Stomach (tissue), 8 donors: ENCODE measurements at regions not wholly inside any gene's neighbourhood (a gene's known extent, or its start where the extent isn't known, plus 50 kb on each side); places are given as distances from the start of the nearest gene placed in this dataset.
A peak's percentile ranks its signal among the peaks of the same experiment; 100 is the strongest.

Source experiments
- DNase-seq, 2 donors: peaks; one replicate each; pipeline versions ENCODE4 v3.0.0 to v3.0.0-alpha.2; 2013 to 2019
- H3K27ac ChIP-seq, 5 donors: fragments of 200-600 bp in 4 of 5; sonication (generic) in 4 of 5; one replicate each; pipeline ENCODE4 v1.5.1; 2013 to 2019; ENCODE audit warnings: mild to moderate bottlenecking in 1 of 5, moderate library complexity in 1 of 5
- H3K27me3 ChIP-seq, 3 donors: fragments of 200-600 bp; sonication (generic); one replicate each; pipeline ENCODE4 v1.5.1; 2017 to 2019; ENCODE audit warnings: mixed run types in 1 of 3
- H3K36me3 ChIP-seq, 4 donors: fragments of 200-600 bp; sonication (generic); 1 replicate in 3 of 4; 2 replicates in 1 of 4; pipeline ENCODE4 v1.5.1; 2016 to 2019
- H3K4me1 ChIP-seq, 4 donors: fragments of 200-600 bp; sonication (generic); one replicate each; pipeline ENCODE4 v1.5.1; 2016 to 2019
- H3K4me3 ChIP-seq, 4 donors: fragments of 200-600 bp; sonication (generic) in 3 of 4; one replicate each; pipeline ENCODE4 v1.5.1; 2016 to 2019; ENCODE audit warnings: mild to moderate bottlenecking in 1 of 4
- H3K9me3 ChIP-seq, 4 donors: fragments of 200-600 bp; sonication (generic); one replicate each; pipeline ENCODE4 v1.5.1; 2016 to 2019
- EP300 ChIP-seq: sonication (generic); formaldehyde crosslinking; IDR thresholded peaks from one replicate; pipeline ENCODE4 v1.6.1; 2017; ENCODE audit warnings: antibody characterized with exemption
- POLR2A ChIP-seq, 4 donors: fragments of 450-650 bp; IDR thresholded peaks; one replicate each; pipeline ENCODE4 v1.6.1; 2016; ENCODE audit warnings: antibody characterized with exemption in 4 of 4, control low read depth in 2 of 4, mild to moderate bottlenecking in 1 of 4, moderate library complexity in 1 of 4
- POLR2AphosphoS5 ChIP-seq, 3 donors: sonication (generic); formaldehyde crosslinking; IDR thresholded peaks; one replicate each; pipeline ENCODE4 v1.6.1; 2016; ENCODE audit warnings: antibody characterized with exemption in 3 of 3
- WGBS, 5 donors: extraction: QIAGEN DNeasy Blood & Tissue Kit in 3 of 5; methylation state at CpG; one replicate each; pipeline versions ENCODE4 v1.1.5 to v1.1.7; 2013 to 2018; 5-methylcytosine and 5-hydroxymethylcytosine counted together
- intact Hi-C: fragments of 100-400 bp; cut with DNase I; formaldehyde crosslinking; loops from one replicate; pipeline ENCODE4 v1.15.1; 2023; ENCODE audit warnings: low total_unique reads
- TF ChIP-seq, protein P1 (sequence below), 7 experiments: fragments of 450-650 bp in 4 of 7; fragments of 200-600 bp in 3 of 7; sonication (generic) in 3 of 7; IDR thresholded peaks; one replicate each; pipeline ENCODE4 v1.5.1; 2016 to 2019; ENCODE audit warnings: antibody characterized with exemption in 7 of 7, control low read depth in 2 of 7, mild to moderate bottlenecking in 1 of 7
- donor health status: healthy with polysubstance abuse.
- donor health status: Bipolar disorder and iron deficiency.
- donor health status: healthy.

DNA sequence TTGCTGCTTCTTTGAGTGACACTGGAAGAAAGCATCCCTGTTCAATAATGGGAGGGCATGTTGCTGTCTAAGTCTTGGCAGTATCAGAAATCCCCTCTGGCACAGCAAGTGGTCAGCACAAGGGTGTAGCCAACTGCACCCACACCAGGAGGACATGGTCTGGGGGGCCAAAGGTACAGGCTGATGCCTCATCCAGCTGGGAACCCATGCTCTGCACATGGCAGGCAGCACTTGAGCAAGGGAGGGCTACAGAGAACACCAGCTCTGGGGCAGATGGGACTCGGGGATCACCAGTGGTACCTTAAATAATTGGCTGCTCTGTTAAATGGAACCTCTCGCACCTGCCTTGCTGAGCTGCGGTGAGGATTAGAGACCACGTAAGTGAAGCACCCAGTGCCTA, 265.2 kb downstream of the SYK start:
- intact Hi-C loops: no loop called here
- no peaks in the 10 kb centered on the region for H3K36me3 ChIP-seq
- TF ChIP-seq POLR2AphosphoS5 (IDR thresholded peaks at IDR 0.05): no peak
- no peak for TF ChIP-seq POLR2A (IDR thresholded peaks at IDR 0.05)
- TF ChIP-seq, protein P1, sequence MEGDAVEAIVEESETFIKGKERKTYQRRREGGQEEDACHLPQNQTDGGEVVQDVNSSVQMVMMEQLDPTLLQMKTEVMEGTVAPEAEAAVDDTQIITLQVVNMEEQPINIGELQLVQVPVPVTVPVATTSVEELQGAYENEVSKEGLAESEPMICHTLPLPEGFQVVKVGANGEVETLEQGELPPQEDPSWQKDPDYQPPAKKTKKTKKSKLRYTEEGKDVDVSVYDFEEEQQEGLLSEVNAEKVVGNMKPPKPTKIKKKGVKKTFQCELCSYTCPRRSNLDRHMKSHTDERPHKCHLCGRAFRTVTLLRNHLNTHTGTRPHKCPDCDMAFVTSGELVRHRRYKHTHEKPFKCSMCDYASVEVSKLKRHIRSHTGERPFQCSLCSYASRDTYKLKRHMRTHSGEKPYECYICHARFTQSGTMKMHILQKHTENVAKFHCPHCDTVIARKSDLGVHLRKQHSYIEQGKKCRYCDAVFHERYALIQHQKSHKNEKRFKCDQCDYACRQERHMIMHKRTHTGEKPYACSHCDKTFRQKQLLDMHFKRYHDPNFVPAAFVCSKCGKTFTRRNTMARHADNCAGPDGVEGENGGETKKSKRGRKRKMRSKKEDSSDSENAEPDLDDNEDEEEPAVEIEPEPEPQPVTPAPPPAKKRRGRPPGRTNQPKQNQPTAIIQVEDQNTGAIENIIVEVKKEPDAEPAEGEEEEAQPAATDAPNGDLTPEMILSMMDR (IDR thresholded peaks at IDR 0.05): no peak
- H3K27ac ChIP-seq: no peak overlapping the region
- no peaks in the 10 kb centered on the region for H3K27me3 ChIP-seq
- no peaks in the 10 kb centered on the region for H3K9me3 ChIP-seq
- H3K4me3 ChIP-seq: no peak overlapping the region
- H3K4me1 ChIP-seq: peaks cover 0 to 12% (median 5%) of the 10 kb centered on the region in 4 donors
- DNase-seq: no peak
- 94 to 97% (median 96%) methylated on average over 4 of the region's 4 CpGs for WGBS, 5 donors

DNA sequence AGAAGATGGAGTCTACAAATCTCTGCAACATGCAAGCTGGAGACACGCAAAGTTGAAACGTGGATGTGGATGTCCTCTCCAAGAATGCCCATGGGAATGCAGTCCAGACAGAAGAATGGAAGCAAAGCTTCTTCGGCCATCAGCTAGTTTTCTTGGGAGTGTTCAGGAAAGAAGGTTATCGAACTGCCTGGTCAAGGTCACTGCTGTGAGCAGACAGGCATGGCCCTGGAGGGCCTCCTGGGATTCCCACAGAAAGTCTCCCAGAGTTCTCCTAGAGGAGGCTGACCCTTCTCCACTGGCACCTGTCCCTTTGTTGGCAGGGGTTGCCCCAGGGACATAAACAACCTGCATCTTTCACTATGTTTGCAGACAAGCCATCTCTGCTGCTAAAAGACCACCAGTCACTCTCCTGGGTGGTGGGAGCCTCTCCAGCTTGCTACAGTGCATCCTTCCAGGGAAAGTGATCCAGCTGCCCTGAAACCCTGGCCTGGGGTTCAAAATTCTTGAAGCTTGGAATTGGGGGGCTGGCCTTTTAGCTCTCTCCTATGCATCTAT, 265.8 kb downstream of the SYK start:
- Histone ChIP-seq H3K36me3 (no peaks in the 10 kb centered on the region), H3K4me3 (no peak overlapping the region), H3K27ac (no peak overlapping the region), H3K9me3 (no peaks in the 10 kb centered on the region), H3K4me1 (peaks cover 0 to 17% (median 8%) of the 10 kb centered on the region in 4 donors), H3K27me3 (no peaks in the 10 kb centered on the region)
- intact Hi-C loops: no loop called here
- WGBS, 5 donors: 83 to 91% (median 85%) methylated on average over 4 of the region's 4 CpGs
- TF ChIP-seq EP300 (no peak), POLR2A (IDR thresholded peaks at IDR 0.05) (no peak)
- no peak for DNase-seq

DNA sequence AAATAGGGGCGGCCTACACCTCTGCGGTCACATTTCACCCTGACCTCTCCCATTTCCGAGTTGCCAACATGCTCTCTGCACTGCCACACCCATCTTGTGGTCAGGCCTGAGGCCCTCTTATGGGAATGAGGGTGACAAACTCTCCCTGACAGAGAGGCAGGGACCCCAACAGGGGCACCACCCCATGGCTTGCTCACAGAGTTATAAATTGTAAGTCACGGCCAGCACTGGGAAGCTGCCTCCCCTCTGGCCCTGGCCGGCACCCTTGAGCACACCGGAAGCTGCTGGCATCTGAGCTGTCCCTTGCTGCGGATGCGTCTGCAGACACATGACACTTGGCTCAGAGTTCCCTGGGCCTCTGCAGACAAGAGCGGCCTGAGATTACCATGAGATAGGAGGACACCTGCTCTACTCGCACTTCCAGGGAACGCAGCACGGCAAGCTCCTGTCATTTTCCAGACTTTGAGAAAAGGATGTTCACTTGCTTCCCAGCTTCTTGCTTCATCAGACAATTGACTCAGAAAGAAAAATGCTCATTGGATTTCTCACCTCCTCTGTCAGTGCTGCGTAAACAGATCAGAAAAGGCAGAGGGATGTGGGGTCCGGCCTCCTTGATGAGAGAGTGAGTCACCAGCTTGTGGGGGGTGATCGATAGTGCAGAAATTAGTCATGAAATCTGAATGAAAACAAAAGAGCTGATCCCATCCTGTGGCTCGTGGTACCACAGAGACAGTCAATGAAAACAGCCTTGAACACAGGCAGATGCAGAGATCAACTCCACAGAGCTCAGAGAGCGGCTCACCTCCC, 269.8 kb downstream of the SYK start:
- intact Hi-C loops: no loop called here
- no peak for TF ChIP-seq EP300
- TF ChIP-seq, protein P1 (IDR thresholded peaks at IDR 0.05): no peak
- no peak for TF ChIP-seq POLR2AphosphoS5 (IDR thresholded peaks at IDR 0.05)
- TF ChIP-seq POLR2A (IDR thresholded peaks at IDR 0.05): no peak
- Histone ChIP-seq H3K36me3 (no peaks in the 10 kb centered on the region), H3K9me3 (no peaks in the 10 kb centered on the region), H3K4me1 (peaks cover 0 to 28% (median 11%) of the 10 kb centered on the region in 4 donors), H3K4me3 (no peak overlapping the region), H3K27me3 (no peaks in the 10 kb centered on the region), H3K27ac (no peak overlapping the region)
- WGBS, 5 donors: 68 to 77% (median 72%) methylated on average over 13 to 17 of the region's 17 CpGs
- peak in 1 of 2 donors; percentile 54 for DNase-seq

DNA sequence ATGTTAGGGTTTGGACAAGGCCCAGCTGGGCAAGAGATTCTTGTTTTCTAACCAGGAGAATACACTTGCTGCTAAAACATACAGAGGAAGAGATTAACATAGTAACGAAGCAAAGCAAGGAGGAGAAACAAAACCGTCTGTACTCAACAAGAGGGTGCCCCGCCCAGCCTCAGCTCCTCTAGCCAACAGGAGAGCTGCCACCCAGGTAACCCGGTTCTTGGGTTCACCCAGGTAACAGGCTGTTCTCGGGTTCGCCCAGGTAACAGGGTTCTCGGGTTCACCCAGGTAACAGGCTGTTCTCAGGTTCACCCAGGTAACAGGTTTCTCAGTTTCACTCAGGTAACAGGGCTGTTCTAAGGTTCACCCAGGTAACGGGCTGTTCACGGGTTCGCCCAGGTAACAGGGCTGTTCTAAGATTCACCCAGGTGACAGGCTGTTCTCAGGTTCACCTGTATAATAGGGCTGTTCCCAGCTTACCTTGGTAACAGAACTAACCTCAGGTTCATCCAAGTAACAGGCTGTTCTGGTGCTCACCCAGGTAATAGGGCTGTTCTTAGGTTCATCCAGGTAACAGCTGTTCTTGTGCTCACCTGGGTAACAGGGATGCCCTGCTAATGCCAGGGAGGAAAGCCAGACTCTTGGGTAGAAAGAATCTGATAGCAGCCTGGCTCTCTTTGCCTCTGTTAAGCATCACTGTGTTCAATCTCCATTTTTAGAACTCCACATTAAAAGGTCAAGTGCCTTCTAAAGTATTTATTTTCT, 271.6 kb downstream of the SYK start:
- Histone ChIP-seq H3K36me3 (no peaks in the 10 kb centered on the region), H3K9me3 (no peaks in the 10 kb centered on the region), H3K4me3 (no peak overlapping the region), H3K4me1 (peaks cover 0 to 28% (median 11%) of the 10 kb centered on the region in 4 donors), H3K27me3 (no peaks in the 10 kb centered on the region), H3K27ac (no peak overlapping the region)
- 59 to 80% (median 69%) methylated on average over 10 of the region's 10 CpGs for WGBS, 5 donors
- peak in 1 of 2 donors; percentile 17 for DNase-seq
- intact Hi-C loops: no loop called here
- TF ChIP-seq POLR2AphosphoS5 (IDR thresholded peaks at IDR 0.05) (no peak), POLR2A (IDR thresholded peaks at IDR 0.05) (no peak), EP300 (no peak)
- TF ChIP-seq, protein P1 (IDR thresholded peaks at IDR 0.05): no peak
